Sigmoid colon (tissue), 6 donors: ENCODE measurements at regions not wholly inside any gene's neighbourhood (a gene's known extent, or its start where the extent isn't known, plus 50 kb on each side); places are given as distances from the start of the nearest gene placed in this dataset.

ENCODE experiments used
- DNase-seq: peaks from one replicate; pipeline ENCODE4 v3.0.0-alpha.2; 2019
- H3K27ac ChIP-seq, 4 donors: fragments of 200-600 bp; sonication (generic); one replicate each; pipeline ENCODE4 v1.5.1; 2016 to 2019; ENCODE audit warnings: mild to moderate bottlenecking in 1 of 4
- H3K27me3 ChIP-seq, 3 donors: fragments of 200-600 bp; sonication (generic); one replicate each; pipeline ENCODE4 v1.5.1; 2019; ENCODE audit warnings: mild to moderate bottlenecking in 1 of 3
- H3K36me3 ChIP-seq, 4 donors: fragments of 200-600 bp; sonication (generic); one replicate each; pipeline ENCODE4 v1.5.1; 2016 to 2019
- H3K4me1 ChIP-seq, 4 donors: fragments of 200-600 bp; sonication (generic); one replicate each; pipeline ENCODE4 v1.5.1; 2017 to 2019
- H3K4me3 ChIP-seq, 4 donors: fragments of 200-600 bp; sonication (generic); one replicate each; pipeline ENCODE4 v1.5.1; 2017 to 2019; ENCODE audit warnings: mild to moderate bottlenecking in 2 of 4, moderate library complexity in 1 of 4
- H3K9me3 ChIP-seq, 4 donors: fragments of 200-600 bp in 3 of 4; sonication (generic) in 3 of 4; one replicate each; pipeline versions ENCODE4 v1.5.1 to v1.6.1; 2013 to 2019
- CTCF ChIP-seq, 4 experiments: fragments of 450-650 bp in 3 of 4; fragments of 200-600 bp in 1 of 4; IDR thresholded peaks; one replicate each; pipeline ENCODE4 v1.5.1; 2016 to 2019; ENCODE audit warnings: antibody characterized with exemption in 4 of 4, mild to moderate bottlenecking in 3 of 4, moderate library complexity in 2 of 4
- EP300 ChIP-seq, 4 donors: sonication (generic); formaldehyde crosslinking; IDR thresholded peaks; one replicate each; pipeline ENCODE4 v1.6.1; 2017; ENCODE audit warnings: antibody characterized with exemption in 4 of 4
- POLR2A ChIP-seq, 2 donors: fragments of 450-650 bp; IDR thresholded peaks; one replicate each; pipeline ENCODE4 v1.6.1; 2016; ENCODE audit warnings: antibody characterized with exemption in 2 of 2, mild to moderate bottlenecking in 2 of 2, moderate library complexity in 2 of 2
- POLR2AphosphoS5 ChIP-seq, 4 donors: sonication (generic); formaldehyde crosslinking; IDR thresholded peaks; one replicate each; pipeline ENCODE4 v1.6.1; 2017; ENCODE audit warnings: antibody characterized with exemption in 4 of 4
- WGBS, 2 donors: extraction: QIAGEN DNeasy Blood & Tissue Kit; methylation state at CpG; one replicate each; pipeline ENCODE4 v1.1.7; 2013; 5-methylcytosine and 5-hydroxymethylcytosine counted together
- intact Hi-C: fragments of 100-400 bp; cut with DNase I; formaldehyde crosslinking; loops from one replicate; pipeline ENCODE4 v1.15.1; 2023
- donor health status: healthy with polysubstance abuse.
- donor health status: healthy.

- intact Hi-C loops, result no loop called here
- peaks cover 0 to 4% (median 0%) of the 10 kb centered on the region in 4 donors for H3K9me3 ChIP-seq
- H3K4me1 ChIP-seq, result peaks cover 0 to 9% (median 7%) of the 10 kb centered on the region in 4 donors
- no peak for DNase-seq
- WGBS, 2 donors, result 90 to 95% methylated on average over 2 of the region's 2 CpGs
- TF ChIP-seq CTCF (IDR thresholded peaks at IDR 0.05) (no peak), POLR2AphosphoS5 (IDR thresholded peaks at IDR 0.05) (no peak), POLR2A (IDR thresholded peaks at IDR 0.05) (no peak), EP300 (IDR thresholded peaks at IDR 0.05) (no peak)
- no peaks in the 10 kb centered on the region for H3K27me3 ChIP-seq
- no peak overlapping the region for H3K4me3 ChIP-seq
- no peak overlapping the region for H3K27ac ChIP-seq
- no peaks in the 10 kb centered on the region for H3K36me3 ChIP-seq
These were observed 71.7 kb upstream of the TNC start for GRCh38 chr9:115189686-115190085.

- intact Hi-C loops, result no loop called here
- peaks cover 0 to 4% (median 0%) of the 10 kb centered on the region in 4 donors for H3K9me3 ChIP-seq
These were observed 73.7 kb upstream of the TNC start for GRCh38 chr9:115191667-115192066.

GRCh38 chr9:115192280-115192679, 74.3 kb upstream of the TNC start:
- no peaks in the 10 kb centered on the region for H3K36me3 ChIP-seq
- TF ChIP-seq POLR2A (IDR thresholded peaks at IDR 0.05) (no peak), EP300 (IDR thresholded peaks at IDR 0.05) (no peak), CTCF (IDR thresholded peaks at IDR 0.05) (no peak), POLR2AphosphoS5 (IDR thresholded peaks at IDR 0.05) (no peak)
- H3K4me3 ChIP-seq, result no peak overlapping the region
- WGBS, 2 donors, result 8 to 33% methylated on average over 3 of the region's 3 CpGs
- peaks cover 0 to 4% (median 0%) of the 10 kb centered on the region in 4 donors for H3K9me3 ChIP-seq
- no peak for DNase-seq
- peaks cover 0 to 13% (median 10%) of the 10 kb centered on the region in 4 donors for H3K4me1 ChIP-seq
- no peak overlapping the region for H3K27ac ChIP-seq
- intact Hi-C loops, result no loop called here
- H3K27me3 ChIP-seq, result no peaks in the 10 kb centered on the region

More at GRCh38 chr9:115191667-115192066, 73.7 kb upstream of the TNC start:
- H3K27me3 ChIP-seq, result no peaks in the 10 kb centered on the region
- H3K4me1 ChIP-seq, result peaks cover 0 to 9% (median 7%) of the 10 kb centered on the region in 4 donors
- DNase-seq, result no peak
- TF ChIP-seq EP300 (IDR thresholded peaks at IDR 0.05) (no peak), POLR2AphosphoS5 (IDR thresholded peaks at IDR 0.05) (no peak), CTCF (IDR thresholded peaks at IDR 0.05) (no peak), POLR2A (IDR thresholded peaks at IDR 0.05) (no peak)
- H3K4me3 ChIP-seq, result no peak overlapping the region
- H3K27ac ChIP-seq, result no peak overlapping the region
- WGBS, 2 donors, result 86 to 90% methylated on average over 3 of the region's 3 CpGs
- H3K36me3 ChIP-seq, result no peaks in the 10 kb centered on the region

GRCh38 chr9:115192835-115193525, 75.0 kb upstream of the TNC start:
- H3K27me3 ChIP-seq, result no peaks in the 10 kb centered on the region
- no peaks in the 10 kb centered on the region for H3K36me3 ChIP-seq
- 78 to 89% methylated on average over 2 of the region's 2 CpGs for WGBS, 2 donors
- peaks cover 0 to 20% (median 16%) of the 10 kb centered on the region in 4 donors for H3K4me1 ChIP-seq
- H3K9me3 ChIP-seq, result peaks cover 0 to 4% (median 0%) of the 10 kb centered on the region in 4 donors
- no peak for DNase-seq
- intact Hi-C loops, result no loop called here
- H3K4me3 ChIP-seq, result no peak overlapping the region
- no peak overlapping the region for H3K27ac ChIP-seq
- TF ChIP-seq POLR2AphosphoS5 (IDR thresholded peaks at IDR 0.05) (no peak), CTCF (IDR thresholded peaks at IDR 0.05) (no peak), EP300 (IDR thresholded peaks at IDR 0.05) (no peak), POLR2A (IDR thresholded peaks at IDR 0.05) (no peak)
